CD4-positive, alpha-beta T cell (primary cell): ENCODE measurements at regions not wholly inside any gene's neighbourhood (a gene's known extent, or its start where the extent isn't known, plus 50 kb on each side); places are given as distances from the start of the nearest gene placed in this dataset.
"Not testable (repeated sequence)": the region's sequence is repeated elsewhere in the genome, so short reads cannot be mapped to it uniquely, and the experiment has no call there.

ENCODE experiments used
- ATAC-seq: fragments of 200-7000 bp; cut with Tn5 transposase; one replicate; pipeline ENCODE4 v1.10.0; 2022; ENCODE audit warnings: mild to moderate bottlenecking; ENCODE audit not compliant: poor library complexity
- CTCF ChIA-PET: fragments of 350-600 bp; sonication (Branson Sonifier 250); formaldehyde crosslinking; loops from one replicate; lab custom pipeline; 2021; ENCODE audit warnings: antibody characterized with exemption, inconsistent platforms; lab: Charles Lee
- POLR2A ChIA-PET: fragments of 350-600 bp; sonication (Branson Sonifier 250); formaldehyde crosslinking; loops from one replicate; lab custom pipeline; 2021; ENCODE audit warnings: antibody characterized with exemption, inconsistent platforms; lab: Charles Lee
- DNase-seq, 14 experiments: peaks; one replicate each; pipeline ENCODE4 v3.0.0-alpha.2; 2013 to 2020; ENCODE audit warnings: mixed read lengths in 2 of 14
- H3K27ac ChIP-seq, 2 donors: one replicate each; pipeline versions ENCODE4 v1.5.1 to v1.7.0; 2013; ENCODE audit warnings: low read length in 2 of 2, low read depth in 1 of 2, mild to moderate bottlenecking in 1 of 2
- H3K27me3 ChIP-seq, 2 experiments: 1 replicate in 1 of 2; 2 replicates in 1 of 2; pipeline versions ENCODE4 v1.6.1 to v1.7.0; 2013; ENCODE audit warnings: low read length in 2 of 2, control low read depth in 1 of 2, mild to moderate bottlenecking in 1 of 2, moderate library complexity in 1 of 2; ENCODE audit not compliant: insufficient read depth in 2 of 2, control insufficient read depth in 1 of 2
- H3K36me3 ChIP-seq: one replicate; pipeline ENCODE4 v1.6.1; 2013; ENCODE audit warnings: low read length, control low read depth; ENCODE audit not compliant: insufficient read depth
- H3K4me1 ChIP-seq: one replicate; pipeline ENCODE4 v1.6.1; 2013; ENCODE audit warnings: low read length, control low read depth; ENCODE audit not compliant: insufficient read depth
- H3K4me3 ChIP-seq: one replicate; pipeline ENCODE4 v1.5.1; 2013; ENCODE audit warnings: mild to moderate bottlenecking, low read length, moderate library complexity
- H3K9me3 ChIP-seq, 2 experiments: 1 replicate in 1 of 2; 2 replicates in 1 of 2; pipeline versions ENCODE4 v1.6.1 to v1.7.0; 2013; ENCODE audit warnings: low read length in 2 of 2, mild to moderate bottlenecking in 2 of 2, control low read depth in 1 of 2, moderate library complexity in 1 of 2; ENCODE audit not compliant: control insufficient read depth in 1 of 2, insufficient read depth in 1 of 2
- H3K27ac Mint-ChIP-seq: one replicate; pipeline ENCODE4 v1.8.0; 2020; ENCODE audit warnings: mixed read lengths
- H3K27me3 Mint-ChIP-seq: one replicate; pipeline ENCODE4 v1.8.0; 2021; ENCODE audit warnings: mixed read lengths
- H3K36me3 Mint-ChIP-seq: one replicate; pipeline ENCODE4 v1.8.0; 2021; ENCODE audit warnings: low read depth, mixed read lengths
- H3K4me1 Mint-ChIP-seq: one replicate; pipeline ENCODE4 v1.8.0; 2021; ENCODE audit warnings: low read depth, mixed read lengths
- H3K4me3 Mint-ChIP-seq: one replicate; pipeline ENCODE4 v1.8.0; 2020; ENCODE audit warnings: mild to moderate bottlenecking, mixed read lengths
- H3K9me3 Mint-ChIP-seq: one replicate; pipeline ENCODE4 v1.8.0; 2020; ENCODE audit warnings: mixed read lengths
- intact Hi-C, 2 experiments: fragments of 100-400 bp; cut with DNase I in 1 of 2; cut with micrococcal nuclease in 1 of 2; formaldehyde crosslinking; loops; one replicate each; pipeline versions ENCODE4 v1.15.1 to v1.9.0; 2023 to 2025; cut with DNase I, micrococcal nuclease
- TF ChIP-seq, protein P1 (sequence below): fragments of 200-600 bp; IDR thresholded peaks from one replicate; pipeline ENCODE4 v1.8.0; 2022; ENCODE audit warnings: antibody characterized with exemption, mild to moderate bottlenecking

GRCh38 chr6:86070151-86070550 lies 427.5 kb upstream of the SYNCRIP start:
- ATAC-seq (no peak), DNase-seq (no peak)
- Mint-ChIP-seq H3K4me3 (no peak overlapping the region), H3K9me3 (peaks cover 4% of the 10 kb centered on the region), H3K4me1 (no peaks in the 10 kb centered on the region), H3K36me3 (no peaks in the 10 kb centered on the region), H3K27ac (no peak overlapping the region), H3K27me3 (no peaks in the 10 kb centered on the region)
- CTCF ChIA-PET, result no interaction called here
- intact Hi-C loops, result no loop called here
- Histone ChIP-seq H3K36me3 (no peaks in the 10 kb centered on the region), H3K27ac (no peak overlapping the region), H3K4me3 (no peak overlapping the region), H3K27me3 (no peaks in the 10 kb centered on the region), H3K4me1 (no peaks in the 10 kb centered on the region), H3K9me3 (no peaks in the 10 kb centered on the region)
- TF ChIP-seq, protein P1, sequence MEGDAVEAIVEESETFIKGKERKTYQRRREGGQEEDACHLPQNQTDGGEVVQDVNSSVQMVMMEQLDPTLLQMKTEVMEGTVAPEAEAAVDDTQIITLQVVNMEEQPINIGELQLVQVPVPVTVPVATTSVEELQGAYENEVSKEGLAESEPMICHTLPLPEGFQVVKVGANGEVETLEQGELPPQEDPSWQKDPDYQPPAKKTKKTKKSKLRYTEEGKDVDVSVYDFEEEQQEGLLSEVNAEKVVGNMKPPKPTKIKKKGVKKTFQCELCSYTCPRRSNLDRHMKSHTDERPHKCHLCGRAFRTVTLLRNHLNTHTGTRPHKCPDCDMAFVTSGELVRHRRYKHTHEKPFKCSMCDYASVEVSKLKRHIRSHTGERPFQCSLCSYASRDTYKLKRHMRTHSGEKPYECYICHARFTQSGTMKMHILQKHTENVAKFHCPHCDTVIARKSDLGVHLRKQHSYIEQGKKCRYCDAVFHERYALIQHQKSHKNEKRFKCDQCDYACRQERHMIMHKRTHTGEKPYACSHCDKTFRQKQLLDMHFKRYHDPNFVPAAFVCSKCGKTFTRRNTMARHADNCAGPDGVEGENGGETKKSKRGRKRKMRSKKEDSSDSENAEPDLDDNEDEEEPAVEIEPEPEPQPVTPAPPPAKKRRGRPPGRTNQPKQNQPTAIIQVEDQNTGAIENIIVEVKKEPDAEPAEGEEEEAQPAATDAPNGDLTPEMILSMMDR, result no peak
- POLR2A ChIA-PET, result no interaction called here

- H3K9me3 ChIP-seq, H3K27me3 Mint-ChIP-seq, POLR2A ChIA-PET, H3K36me3 Mint-ChIP-seq, H3K27ac Mint-ChIP-seq, H3K4me1 ChIP-seq, H3K36me3 ChIP-seq, H3K4me3 Mint-ChIP-seq, H3K4me3 ChIP-seq, intact Hi-C loops, ATAC-seq, H3K4me1 Mint-ChIP-seq, H3K27ac ChIP-seq, CTCF ChIA-PET, H3K27me3 ChIP-seq, DNase-seq: not testable (repeated sequence)
- H3K9me3 Mint-ChIP-seq, result peaks cover 17% of the 10 kb centered on the region
Observed at GRCh38 chr6:86065002-86065401, 422.3 kb upstream of the SYNCRIP start.

- H3K9me3 ChIP-seq, H3K36me3 ChIP-seq, H3K27me3 Mint-ChIP-seq, H3K4me1 Mint-ChIP-seq, CTCF ChIA-PET, H3K4me3 ChIP-seq, H3K27me3 ChIP-seq, intact Hi-C loops, H3K27ac Mint-ChIP-seq, DNase-seq, POLR2A ChIA-PET, H3K9me3 Mint-ChIP-seq, H3K4me3 Mint-ChIP-seq, ATAC-seq, H3K27ac ChIP-seq, H3K4me1 ChIP-seq, H3K36me3 Mint-ChIP-seq: not testable (repeated sequence)
Observed at GRCh38 chr6:86057293-86057980, 414.8 kb upstream of the SYNCRIP start.

- TF ChIP-seq, protein P1, result no peak
- ATAC-seq (no peak), DNase-seq (no peak)
- CTCF ChIA-PET, result no interaction called here
- Histone ChIP-seq H3K36me3 (no peaks in the 10 kb centered on the region), H3K27me3 (no peaks in the 10 kb centered on the region), H3K9me3 (no peaks in the 10 kb centered on the region), H3K4me3 (no peak overlapping the region), H3K4me1 (no peaks in the 10 kb centered on the region), H3K27ac (no peak overlapping the region)
- POLR2A ChIA-PET, result no interaction called here
- intact Hi-C loops, result no loop called here
- H3K4me3 Mint-ChIP-seq, result no peak overlapping the region
- H3K36me3 Mint-ChIP-seq, result no peaks in the 10 kb centered on the region
- peaks cover 17% of the 10 kb centered on the region for H3K9me3 Mint-ChIP-seq
- no peaks in the 10 kb centered on the region for H3K4me1 Mint-ChIP-seq
- no peaks in the 10 kb centered on the region for H3K27me3 Mint-ChIP-seq
- H3K27ac Mint-ChIP-seq, result no peak overlapping the region
Observed at GRCh38 chr6:86045038-86045437, 402.4 kb upstream of the SYNCRIP start.
